ENCODE measurements at regions not wholly inside any gene's neighbourhood (a gene's known extent, or its start where the extent isn't known, plus 50 kb on each side); places are given as distances from the start of the nearest gene placed in this dataset.
A peak's percentile ranks its signal among the peaks of the same experiment; 100 is the strongest.
"Not testable (repeated sequence)": the region's sequence is repeated elsewhere in the genome, so short reads cannot be mapped to it uniquely, and the experiment has no call there.

DNA sequence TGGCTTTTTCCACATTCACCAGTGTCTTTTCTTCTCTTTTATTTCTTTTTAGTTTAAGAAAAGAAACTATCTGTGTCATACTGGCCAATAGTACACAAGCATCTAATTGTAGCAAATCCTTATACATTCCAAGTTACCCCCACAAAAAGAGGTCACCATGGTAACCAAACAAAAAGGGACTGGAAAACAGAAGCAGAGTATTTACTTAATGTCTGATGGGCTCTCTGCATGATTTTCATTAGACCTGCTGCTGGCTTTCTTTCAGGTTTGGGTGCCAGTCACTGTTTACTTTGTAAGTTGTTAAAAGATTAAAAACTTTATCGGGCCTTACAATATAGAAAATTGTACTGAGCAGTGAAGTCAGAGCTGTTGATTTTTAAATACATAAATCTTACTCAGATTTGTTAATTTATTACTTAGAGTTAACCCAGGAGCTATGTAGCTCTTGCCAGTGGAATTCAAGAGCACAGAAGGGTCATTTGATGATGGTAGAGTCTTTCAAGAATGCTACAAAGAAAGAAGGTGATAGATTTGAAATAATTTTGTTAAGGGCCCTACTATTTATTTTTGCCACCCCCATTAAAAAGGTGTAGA, 123.9 kb downstream of the BRMS1L start:
- DNase-seq (ENCODE audit: low read depth in 3 of 3, low spot score in 2 of 3), result peak in 2 of 3 donors; percentile 13 to 16

DNA sequence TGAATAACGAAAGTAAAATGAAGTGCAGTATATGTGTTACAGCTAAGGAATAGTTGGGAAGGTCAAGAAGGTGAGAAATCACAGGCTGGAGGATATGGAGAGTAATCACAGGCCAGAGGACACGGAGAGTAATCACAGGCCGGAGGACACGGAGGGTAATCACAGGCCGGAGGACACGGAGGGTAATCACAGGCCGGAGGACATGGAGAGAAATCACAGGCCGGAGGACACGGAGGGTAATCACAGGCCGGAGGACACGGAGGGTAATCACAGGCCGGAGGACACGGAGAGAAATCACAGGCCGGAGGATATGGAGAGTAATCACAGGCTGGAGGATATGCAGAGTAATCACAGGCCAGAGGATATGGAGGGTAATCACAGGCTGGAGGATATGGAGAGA, 121.8 kb downstream of the BRMS1L start:
- DNase-seq (ENCODE audit: low read depth in 3 of 3, low spot score in 2 of 3), result not testable (repeated sequence)

DNA sequence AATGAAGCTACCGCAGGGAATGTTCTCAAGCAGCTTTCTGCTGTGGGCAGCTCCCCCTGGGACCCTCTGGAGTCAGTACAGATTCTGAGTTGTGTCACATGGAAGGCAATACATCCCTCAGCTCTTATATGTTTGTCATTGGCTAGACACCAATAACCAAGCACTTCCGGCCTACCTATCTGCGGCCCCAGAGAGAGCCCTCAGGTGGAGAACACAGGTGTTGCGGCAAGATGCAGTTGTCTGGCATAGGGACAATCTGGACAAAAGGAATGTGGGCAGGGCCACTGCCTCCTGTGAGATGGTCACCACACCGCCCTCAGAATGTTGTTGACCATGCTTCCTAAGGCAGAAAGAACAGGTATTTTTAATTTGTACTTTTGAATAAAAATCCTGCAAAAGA, 118.7 kb downstream of the BRMS1L start:
- DNase-seq (ENCODE audit: low read depth in 3 of 3, low spot score in 2 of 3), result no peak

DNA sequence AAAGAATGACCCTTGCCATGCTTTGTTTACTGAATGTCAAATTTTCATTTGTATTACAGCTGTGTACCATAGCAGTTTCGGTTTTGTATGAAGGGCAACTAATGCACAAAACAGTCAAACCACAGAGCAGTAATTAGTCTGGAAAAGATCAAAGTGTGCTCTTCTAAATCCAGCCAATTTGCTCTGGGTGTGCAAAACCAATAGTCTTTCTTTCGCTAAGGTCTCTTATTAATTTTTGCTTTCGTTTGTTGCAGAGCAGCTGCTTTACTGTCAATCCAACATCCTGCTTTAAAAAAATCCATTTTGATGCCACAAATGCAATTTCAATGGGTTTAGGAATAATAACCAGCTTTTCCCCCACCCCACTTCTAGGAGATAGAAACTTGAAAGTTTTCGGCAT, 114.2 kb downstream of the BRMS1L start:
- DNase-seq (ENCODE audit: low read depth in 3 of 3, low spot score in 2 of 3), result no peak

DNA sequence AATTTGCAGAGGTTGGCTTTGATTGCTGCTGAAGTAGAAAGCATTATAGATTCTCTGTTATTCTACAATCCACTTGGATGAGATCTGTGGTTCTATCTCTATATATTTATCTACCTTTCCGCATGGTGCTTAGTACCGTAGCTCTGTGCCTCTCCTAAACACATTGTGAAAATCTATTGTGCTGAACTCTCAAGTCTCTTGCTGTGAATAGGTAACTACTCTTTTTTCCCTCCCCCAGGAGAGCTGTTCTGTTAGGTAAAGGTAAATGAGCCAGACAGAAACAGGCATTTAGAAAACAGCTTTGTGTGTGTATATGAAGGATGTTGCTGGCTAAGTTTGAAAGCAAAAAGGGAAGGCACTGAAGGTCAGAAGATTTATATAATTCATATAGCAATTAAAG, 112.6 kb downstream of the BRMS1L start:
- no peak for DNase-seq (ENCODE audit: low read depth in 3 of 3, low spot score in 2 of 3)

DNA sequence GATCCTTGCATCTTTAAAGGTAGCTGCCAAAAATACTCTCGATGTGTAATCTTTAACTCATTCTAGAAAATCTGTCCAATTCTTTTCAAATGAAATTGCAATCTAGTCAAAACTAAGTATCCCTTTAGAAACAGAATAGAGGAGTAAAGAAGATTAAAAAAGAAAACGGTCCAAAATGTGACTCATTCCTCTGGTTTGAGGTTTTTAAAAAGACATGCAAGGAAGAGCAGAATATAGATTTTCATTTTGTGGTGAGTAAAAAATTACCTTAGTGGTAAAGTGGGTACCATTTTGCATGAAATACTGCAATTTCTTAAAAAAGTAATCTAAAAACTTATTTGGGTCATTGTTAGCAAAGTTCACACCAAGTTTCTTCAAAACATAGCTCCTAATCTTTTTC, 108.4 kb downstream of the BRMS1L start:
- DNase-seq (ENCODE audit: low read depth in 3 of 3, low spot score in 2 of 3), result no peak

DNA sequence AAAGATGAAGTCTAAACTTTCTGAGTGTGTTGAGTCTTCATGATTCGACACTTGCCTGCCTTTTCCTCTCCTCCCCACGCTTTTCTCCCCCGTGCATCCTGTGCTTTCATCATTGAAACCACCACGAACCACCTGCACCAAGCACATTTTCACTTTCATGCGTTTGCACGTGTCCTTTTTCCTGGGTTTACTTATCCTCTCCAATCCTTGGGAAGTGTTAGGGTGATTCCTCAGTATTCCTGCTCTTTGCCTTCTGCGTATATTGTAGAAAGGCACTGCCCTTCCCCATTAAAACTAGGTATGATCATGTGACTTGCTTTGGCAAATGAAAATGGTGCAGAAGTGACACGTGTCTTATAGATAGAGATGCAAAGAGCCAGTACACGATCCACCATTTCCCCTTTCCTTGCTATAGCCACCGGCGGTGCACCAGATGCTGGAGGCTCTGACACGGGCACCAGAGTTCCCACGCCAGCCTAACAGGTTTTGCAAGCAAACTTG, 106.6 kb downstream of the BRMS1L start:
- no peak for DNase-seq (ENCODE audit: low read depth in 3 of 3, low spot score in 2 of 3)

DNA sequence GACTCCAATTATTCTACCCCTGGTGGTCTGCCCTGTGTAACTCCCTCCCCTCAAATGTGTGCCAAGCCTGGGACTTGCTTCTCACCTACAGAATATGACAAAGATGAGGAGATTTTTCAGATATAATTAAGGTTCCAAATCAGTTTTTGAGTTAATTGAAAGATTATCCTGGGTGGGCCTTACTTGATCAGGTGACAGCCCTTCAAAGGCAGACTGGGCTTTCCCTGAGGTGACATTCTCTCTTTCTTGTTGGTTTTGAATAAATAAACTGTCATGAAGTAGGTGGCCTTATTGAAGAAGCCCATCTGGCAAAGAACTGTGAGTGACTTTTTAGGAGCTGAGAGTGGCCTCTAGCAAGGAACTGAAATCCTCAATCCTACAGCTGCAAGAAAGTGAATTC, 106.0 kb downstream of the BRMS1L start:
- DNase-seq (ENCODE audit: low read depth in 3 of 3, low spot score in 2 of 3), result no peak

DNA sequence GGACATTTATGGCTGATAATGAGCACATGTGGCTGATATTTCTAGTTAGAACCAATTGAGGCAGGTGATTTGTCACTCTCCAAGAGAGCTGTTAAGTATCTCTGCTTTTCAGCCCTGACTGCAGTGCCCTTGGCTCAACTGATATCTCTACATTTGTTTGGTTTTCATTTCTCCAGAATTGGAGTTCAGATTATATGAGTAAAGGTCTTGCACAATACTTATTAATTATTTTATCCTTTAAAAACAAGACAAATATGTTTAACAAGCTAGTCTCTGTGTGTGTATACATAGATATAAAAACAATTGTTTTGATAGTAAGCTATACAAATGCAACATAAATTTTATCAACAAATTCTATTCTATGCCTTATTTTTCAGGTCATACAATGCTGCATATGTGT, 105.2 kb downstream of the BRMS1L start:
- no peak for DNase-seq (ENCODE audit: low read depth in 3 of 3, low spot score in 2 of 3)

DNA sequence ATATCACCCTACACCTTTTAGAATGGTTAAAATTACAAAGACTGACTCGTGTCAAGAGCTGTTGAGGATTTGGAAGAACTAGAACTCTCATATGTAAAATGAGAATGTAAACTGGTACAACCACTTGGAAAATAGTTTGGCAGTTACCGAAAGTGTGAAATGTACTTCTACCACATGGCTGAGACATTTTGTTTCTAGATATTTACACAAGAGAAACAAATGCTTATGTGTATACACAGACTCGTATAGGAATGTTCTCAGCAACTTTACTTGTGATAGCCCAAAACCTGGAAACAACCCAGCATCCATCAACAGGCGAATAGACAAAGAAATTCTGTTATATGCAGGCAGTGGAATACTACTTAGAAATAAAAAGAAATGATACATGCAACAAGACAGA, 103.0 kb downstream of the BRMS1L start:
- no peak for DNase-seq (ENCODE audit: low read depth in 3 of 3, low spot score in 2 of 3)

DNA sequence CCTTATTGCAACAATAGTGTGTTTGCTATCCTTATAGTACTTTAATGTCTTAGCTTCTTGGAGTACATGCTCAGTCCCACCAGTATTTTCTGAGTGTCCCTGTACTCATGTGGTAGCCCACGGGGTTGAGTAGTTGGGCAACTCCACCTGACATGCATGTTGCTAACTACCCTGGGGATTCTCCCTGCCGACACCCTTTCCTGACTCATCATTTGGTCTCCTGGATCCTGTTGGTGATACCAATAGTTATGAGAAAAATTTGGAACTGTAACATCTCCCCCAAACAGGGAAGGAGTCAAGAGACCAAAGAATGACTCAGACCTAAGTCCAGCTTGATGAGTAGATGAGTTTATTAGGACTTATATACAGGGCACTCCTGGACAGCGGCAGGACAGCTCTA, 101.6 kb downstream of the BRMS1L start:
- DNase-seq (ENCODE audit: low read depth in 3 of 3, low spot score in 2 of 3), result no peak

DNA sequence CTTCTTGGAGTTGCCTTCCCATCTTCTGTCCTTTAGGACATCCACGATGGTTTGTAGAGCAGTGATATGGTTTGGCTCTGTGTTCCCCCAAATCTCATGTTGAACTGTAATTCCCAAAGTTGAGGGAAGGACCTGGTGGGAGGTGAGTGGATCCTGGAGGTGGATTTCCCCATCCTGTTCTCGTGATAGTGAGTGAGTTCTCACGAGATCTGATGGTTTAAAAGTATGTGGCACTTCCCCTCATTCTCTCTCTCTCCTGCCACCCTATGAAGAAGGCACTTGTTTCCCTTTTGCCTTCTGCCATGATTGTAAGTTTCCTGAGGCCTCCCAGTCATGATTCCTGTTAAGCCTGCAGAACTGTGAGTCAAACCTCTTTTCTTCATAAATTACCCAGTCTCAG, 99.2 kb downstream of the BRMS1L start:
- no peak for DNase-seq (ENCODE audit: low read depth in 3 of 3, low spot score in 2 of 3)

DNA sequence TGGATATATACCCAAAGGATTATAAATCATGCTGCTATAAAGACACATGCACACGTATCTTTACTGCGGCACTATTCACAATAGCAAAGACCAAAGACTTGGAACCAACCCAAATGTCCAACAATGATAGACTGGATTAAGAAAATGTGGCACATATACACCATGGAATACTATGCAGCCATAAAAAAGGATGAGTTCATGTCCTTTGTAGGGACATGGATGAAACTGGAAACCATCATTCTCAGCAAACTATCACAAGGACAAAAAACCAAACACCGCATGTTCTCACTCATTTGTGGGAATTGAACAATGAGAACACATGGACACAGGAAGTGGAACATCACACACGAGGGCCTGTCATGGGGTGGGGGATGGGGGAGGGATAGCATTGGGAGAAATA, 96.5 kb downstream of the BRMS1L start:
- not testable (repeated sequence) for DNase-seq (ENCODE audit: low read depth in 3 of 3, low spot score in 2 of 3)

DNA sequence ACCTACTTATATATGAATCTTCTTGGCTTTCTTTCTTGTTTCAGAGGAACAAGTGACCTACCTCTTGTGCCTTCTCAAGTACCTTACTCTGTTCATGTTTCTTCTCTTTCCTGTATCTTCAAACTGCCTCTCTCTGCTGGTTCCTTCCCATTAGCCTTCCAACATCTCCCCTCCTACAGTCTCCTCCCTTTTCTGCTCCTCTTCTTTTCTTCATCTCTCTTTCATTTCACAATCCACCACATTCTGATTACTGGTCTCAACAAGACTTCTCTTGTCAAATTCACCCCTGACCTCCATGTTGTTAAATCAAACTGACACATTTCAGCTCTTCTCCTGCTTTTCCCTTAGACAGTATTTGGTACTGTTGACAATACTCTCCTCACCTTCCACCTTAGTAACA, 95.6 kb downstream of the BRMS1L start:
- DNase-seq (ENCODE audit: low read depth in 3 of 3, low spot score in 2 of 3), result no peak
